ENCODE measurements at regions not wholly inside any gene's neighbourhood (a gene's known extent, or its start where the extent isn't known, plus 50 kb on each side); places are given as distances from the start of the nearest gene placed in this dataset.

DNA sequence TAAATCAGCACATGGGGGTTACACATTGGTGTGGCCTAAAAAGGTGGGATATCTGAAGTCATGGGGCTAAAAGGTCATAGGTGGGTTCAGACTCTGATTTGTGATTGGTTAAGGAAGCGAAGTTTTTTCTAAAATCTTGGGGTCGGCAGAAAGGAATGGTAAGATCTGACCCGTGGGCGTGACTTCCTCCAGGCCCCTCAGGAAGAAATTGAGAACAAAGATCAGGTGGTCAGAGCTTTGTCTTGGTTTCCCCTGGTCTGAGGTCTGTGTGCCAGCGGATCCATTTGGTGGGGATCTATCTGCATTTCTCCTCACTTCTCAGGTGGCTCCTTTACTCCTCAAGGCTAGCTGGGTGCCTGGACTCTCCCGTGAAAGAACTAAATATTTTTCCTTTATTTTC lies 302.8 kb downstream of the ABCC12 start:
- TF ChIP-seq, protein P1, sequence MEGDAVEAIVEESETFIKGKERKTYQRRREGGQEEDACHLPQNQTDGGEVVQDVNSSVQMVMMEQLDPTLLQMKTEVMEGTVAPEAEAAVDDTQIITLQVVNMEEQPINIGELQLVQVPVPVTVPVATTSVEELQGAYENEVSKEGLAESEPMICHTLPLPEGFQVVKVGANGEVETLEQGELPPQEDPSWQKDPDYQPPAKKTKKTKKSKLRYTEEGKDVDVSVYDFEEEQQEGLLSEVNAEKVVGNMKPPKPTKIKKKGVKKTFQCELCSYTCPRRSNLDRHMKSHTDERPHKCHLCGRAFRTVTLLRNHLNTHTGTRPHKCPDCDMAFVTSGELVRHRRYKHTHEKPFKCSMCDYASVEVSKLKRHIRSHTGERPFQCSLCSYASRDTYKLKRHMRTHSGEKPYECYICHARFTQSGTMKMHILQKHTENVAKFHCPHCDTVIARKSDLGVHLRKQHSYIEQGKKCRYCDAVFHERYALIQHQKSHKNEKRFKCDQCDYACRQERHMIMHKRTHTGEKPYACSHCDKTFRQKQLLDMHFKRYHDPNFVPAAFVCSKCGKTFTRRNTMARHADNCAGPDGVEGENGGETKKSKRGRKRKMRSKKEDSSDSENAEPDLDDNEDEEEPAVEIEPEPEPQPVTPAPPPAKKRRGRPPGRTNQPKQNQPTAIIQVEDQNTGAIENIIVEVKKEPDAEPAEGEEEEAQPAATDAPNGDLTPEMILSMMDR (IDR thresholded peaks at IDR 0.05), result no peak
- TF ChIP-seq POLR2A (IDR thresholded peaks at IDR 0.05), result no peak
